ENCODE measurements at regions not wholly inside any gene's neighbourhood (a gene's known extent, or its start where the extent isn't known, plus 50 kb on each side); places are given as distances from the start of the nearest gene placed in this dataset.
"Not testable (repeated sequence)": the region's sequence is repeated elsewhere in the genome, so short reads cannot be mapped to it uniquely, and the experiment has no call there.

GRCh38 chr5:118430076-118430475 lies 558.3 kb downstream of the DTWD2 start:
- H3K27me3 Mint-ChIP-seq (ENCODE audit: insufficient read depth), result no peaks in the 10 kb centered on the region
- TF ChIP-seq CTCF (IDR thresholded peaks at IDR 0.05), result no peak
- peaks cover 12% of the 10 kb centered on the region for H3K9me3 Mint-ChIP-seq
- H3K4me1 Mint-ChIP-seq (ENCODE audit: low read depth), result no peaks in the 10 kb centered on the region
- no peaks in the 10 kb centered on the region for H3K36me3 Mint-ChIP-seq (ENCODE audit: low read depth)
- H3K4me3 Mint-ChIP-seq, result no peak overlapping the region
- no peak for DNase-seq
- no peak overlapping the region for H3K27ac Mint-ChIP-seq

GRCh38 chr5:118407958-118408357 lies 580.4 kb downstream of the DTWD2 start:
- TF ChIP-seq CTCF (IDR thresholded peaks at IDR 0.05), result no peak
- Mint-ChIP-seq H3K4me3 (no peak overlapping the region), H3K27ac (no peak overlapping the region), H3K9me3 (peaks cover 34% of the 10 kb centered on the region), H3K36me3 (ENCODE audit: low read depth) (0 out of 2 replicates have a peak, but pooled peaks cover 5% of the 10 kb centered on the region), H3K4me1 (ENCODE audit: low read depth) (no peaks in the 10 kb centered on the region), H3K27me3 (ENCODE audit: insufficient read depth) (no peaks in the 10 kb centered on the region; the same call in 1 of the 2 replicates)
- DNase-seq, result no peak

- no peaks in the 10 kb centered on the region; the same call in 1 of the 2 replicates for H3K27me3 Mint-ChIP-seq (ENCODE audit: insufficient read depth)
- no peak overlapping the region for H3K27ac Mint-ChIP-seq
- no peak for DNase-seq
- no peak for TF ChIP-seq CTCF (IDR thresholded peaks at IDR 0.05)
- H3K4me1 Mint-ChIP-seq (ENCODE audit: low read depth), result no peaks in the 10 kb centered on the region
- peaks cover 25% of the 10 kb centered on the region for H3K9me3 Mint-ChIP-seq
- H3K36me3 Mint-ChIP-seq (ENCODE audit: low read depth), result no peaks in the 10 kb centered on the region
- H3K4me3 Mint-ChIP-seq, result no peak overlapping the region
These were observed 582.7 kb downstream of the DTWD2 start for GRCh38 chr5:118405650-118406061.

- no peak for DNase-seq
- Mint-ChIP-seq H3K4me3 (no peak overlapping the region), H3K27ac (no peak overlapping the region), H3K27me3 (ENCODE audit: insufficient read depth) (no peaks in the 10 kb centered on the region), H3K9me3 (peaks cover 29% of the 10 kb centered on the region), H3K36me3 (ENCODE audit: low read depth) (no peaks in the 10 kb centered on the region), H3K4me1 (ENCODE audit: low read depth) (no peaks in the 10 kb centered on the region)
- TF ChIP-seq CTCF (IDR thresholded peaks at IDR 0.05), result no peak
These were observed 591.1 kb downstream of the DTWD2 start for GRCh38 chr5:118397236-118397635.

GRCh38 chr5:118392491-118392890 lies 595.9 kb downstream of the DTWD2 start:
- Mint-ChIP-seq H3K36me3 (ENCODE audit: low read depth) (no peaks in the 10 kb centered on the region), H3K4me1 (ENCODE audit: low read depth) (no peaks in the 10 kb centered on the region), H3K4me3 (no peak overlapping the region), H3K27me3 (ENCODE audit: insufficient read depth) (no peaks in the 10 kb centered on the region), H3K27ac (no peak overlapping the region), H3K9me3 (peaks cover 28% of the 10 kb centered on the region)
- DNase-seq, result no peak
- no peak for TF ChIP-seq CTCF (IDR thresholded peaks at IDR 0.05)

GRCh38 chr5:118382931-118383330 lies 605.4 kb downstream of the DTWD2 start:
- H3K27me3 Mint-ChIP-seq (ENCODE audit: insufficient read depth); H3K4me1 Mint-ChIP-seq (ENCODE audit: low read depth); DNase-seq; H3K36me3 Mint-ChIP-seq (ENCODE audit: low read depth); H3K4me3 Mint-ChIP-seq; H3K27ac Mint-ChIP-seq: not testable (repeated sequence)
- peaks cover 35% of the 10 kb centered on the region for H3K9me3 Mint-ChIP-seq

Data from HFFc6 (cell line).